Esophagus squamous epithelium (tissue), 5 donors: ENCODE measurements at regions not wholly inside any gene's neighbourhood (a gene's known extent, or its start where the extent isn't known, plus 50 kb on each side); places are given as distances from the start of the nearest gene placed in this dataset.
"Not testable (repeated sequence)": the region's sequence is repeated elsewhere in the genome, so short reads cannot be mapped to it uniquely, and the experiment has no call there.

ENCODE experiments used
- DNase-seq: peaks from one replicate; lab custom pipeline; 2025; lab: John Stamatoyannopoulos, UW
- H3K27ac ChIP-seq, 4 donors: fragments of 200-600 bp; sonication (generic); one replicate each; pipeline ENCODE4 v1.5.1; 2016 to 2019; ENCODE audit warnings: mild to moderate bottlenecking in 1 of 4
- H3K27me3 ChIP-seq, 4 donors: fragments of 200-600 bp; sonication (generic); 1 replicate in 3 of 4; 2 replicates in 1 of 4; pipeline versions ENCODE4 v1.5.1 to v1.6.0; 2017 to 2021; ENCODE audit warnings: antibody characterized with exemption in 1 of 4
- H3K36me3 ChIP-seq, 3 donors: fragments of 200-600 bp; sonication (generic); one replicate each; pipeline ENCODE4 v1.5.1; 2016 to 2019
- H3K4me1 ChIP-seq, 3 donors: fragments of 200-600 bp; sonication (generic); one replicate each; pipeline ENCODE4 v1.5.1; 2017 to 2019
- H3K4me3 ChIP-seq, 4 donors: fragments of 200-600 bp; sonication (generic); 1 replicate in 3 of 4; 2 replicates in 1 of 4; pipeline ENCODE4 v1.5.1; 2016 to 2019; ENCODE audit warnings: mild to moderate bottlenecking in 2 of 4, moderate library complexity in 1 of 4
- H3K9me3 ChIP-seq, 3 donors: fragments of 200-600 bp; sonication (generic); one replicate each; pipeline ENCODE4 v1.5.1; 2016 to 2019
- POLR2A ChIP-seq, 4 donors: fragments of 450-650 bp; IDR thresholded peaks; one replicate each; pipeline ENCODE4 v1.6.1; 2017; ENCODE audit warnings: antibody characterized with exemption in 4 of 4, mild to moderate bottlenecking in 4 of 4, moderate library complexity in 3 of 4
- WGBS, 2 donors: methylation state at CpG; one replicate each; pipeline ENCODE4 v1.1.5; 2018; 5-methylcytosine and 5-hydroxymethylcytosine counted together
- intact Hi-C: fragments of 100-400 bp; cut with DNase I; formaldehyde crosslinking; loops from one replicate; pipeline ENCODE4 v1.15.0; 2022
- TF ChIP-seq, protein P1 (sequence below), 6 experiments: fragments of 450-650 bp in 4 of 6; fragments of 200-600 bp in 2 of 6; sonication (generic) in 2 of 6; IDR thresholded peaks; one replicate each; pipeline ENCODE4 v1.5.1; 2016 to 2019; ENCODE audit warnings: antibody characterized with exemption in 6 of 6, mild to moderate bottlenecking in 4 of 6, moderate library complexity in 4 of 6
- donor health status: DM: yes; HTN: yes; CAD: no.

DNA sequence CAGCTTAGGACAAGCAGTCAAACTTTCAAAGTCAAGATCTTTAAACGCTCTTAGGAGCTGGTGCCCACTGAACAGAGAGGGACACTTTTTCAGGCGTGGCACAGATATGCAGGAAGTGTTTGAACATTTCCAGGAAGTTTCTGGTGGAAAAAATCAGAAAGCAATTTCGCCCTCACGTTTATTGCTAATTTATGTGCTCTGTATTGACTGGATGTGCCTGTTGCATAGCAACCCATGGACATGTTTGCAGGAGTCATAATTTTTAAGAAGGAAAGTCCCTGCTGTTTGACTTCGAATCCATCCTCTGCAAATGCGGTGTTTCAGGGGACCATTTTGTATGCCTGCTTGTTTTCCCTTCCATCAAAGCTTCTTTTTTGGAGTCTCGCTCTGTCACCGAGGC is 239.9 kb upstream of the IRF2BP2 start:
- WGBS, 2 donors = 64 to 72% methylated on average over 8 of the region's 8 CpGs
- intact Hi-C loops = no loop called here
- DNase-seq = no peak
- H3K4me3 ChIP-seq = no peak overlapping the region
- H3K4me1 ChIP-seq = peaks cover 0 to 14% (median 8%) of the 10 kb centered on the region in 3 donors
- TF ChIP-seq, protein P1, sequence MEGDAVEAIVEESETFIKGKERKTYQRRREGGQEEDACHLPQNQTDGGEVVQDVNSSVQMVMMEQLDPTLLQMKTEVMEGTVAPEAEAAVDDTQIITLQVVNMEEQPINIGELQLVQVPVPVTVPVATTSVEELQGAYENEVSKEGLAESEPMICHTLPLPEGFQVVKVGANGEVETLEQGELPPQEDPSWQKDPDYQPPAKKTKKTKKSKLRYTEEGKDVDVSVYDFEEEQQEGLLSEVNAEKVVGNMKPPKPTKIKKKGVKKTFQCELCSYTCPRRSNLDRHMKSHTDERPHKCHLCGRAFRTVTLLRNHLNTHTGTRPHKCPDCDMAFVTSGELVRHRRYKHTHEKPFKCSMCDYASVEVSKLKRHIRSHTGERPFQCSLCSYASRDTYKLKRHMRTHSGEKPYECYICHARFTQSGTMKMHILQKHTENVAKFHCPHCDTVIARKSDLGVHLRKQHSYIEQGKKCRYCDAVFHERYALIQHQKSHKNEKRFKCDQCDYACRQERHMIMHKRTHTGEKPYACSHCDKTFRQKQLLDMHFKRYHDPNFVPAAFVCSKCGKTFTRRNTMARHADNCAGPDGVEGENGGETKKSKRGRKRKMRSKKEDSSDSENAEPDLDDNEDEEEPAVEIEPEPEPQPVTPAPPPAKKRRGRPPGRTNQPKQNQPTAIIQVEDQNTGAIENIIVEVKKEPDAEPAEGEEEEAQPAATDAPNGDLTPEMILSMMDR (IDR thresholded peaks at IDR 0.05) = no peak
- no peak for TF ChIP-seq POLR2A (IDR thresholded peaks at IDR 0.05)
- H3K36me3 ChIP-seq = no peaks in the 10 kb centered on the region
- H3K9me3 ChIP-seq = no peaks in the 10 kb centered on the region
- H3K27ac ChIP-seq = no peak overlapping the region
- H3K27me3 ChIP-seq = no peaks in the 10 kb centered on the region

DNA sequence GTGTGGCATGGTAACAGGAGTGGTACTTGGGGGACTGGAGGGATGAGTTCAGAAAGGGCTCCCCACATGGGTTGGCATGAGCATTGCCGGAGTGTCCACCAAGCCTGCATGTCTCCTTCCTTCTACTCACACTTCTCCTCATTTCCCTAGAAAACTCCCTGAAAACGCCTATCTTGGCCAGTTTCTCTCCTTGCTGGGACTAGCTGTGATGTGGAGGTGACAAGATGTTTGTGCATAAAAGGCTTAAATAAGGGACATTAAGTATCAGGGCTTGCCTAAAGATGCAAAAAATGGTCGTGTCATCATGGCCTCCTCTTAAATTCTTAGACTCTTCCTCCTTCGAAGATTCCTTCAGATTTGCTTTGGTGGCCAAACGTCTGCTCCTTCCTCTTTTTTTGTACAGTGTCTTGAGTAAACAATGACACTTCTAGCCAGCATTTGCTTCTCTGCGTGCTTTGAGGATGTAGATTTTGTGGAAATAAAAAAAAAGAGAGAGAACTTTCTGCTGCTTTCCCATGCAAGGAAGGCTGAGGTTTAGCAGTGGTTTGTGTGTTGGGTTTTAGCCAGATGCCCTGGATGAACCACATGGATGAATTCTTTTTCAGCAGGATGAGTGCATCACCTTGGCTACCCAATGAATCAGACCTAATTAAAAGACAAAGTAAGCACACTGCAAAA is 239.1 kb upstream of the IRF2BP2 start:
- TF ChIP-seq POLR2A (IDR thresholded peaks at IDR 0.05) = no peak
- TF ChIP-seq, protein P1 (IDR thresholded peaks at IDR 0.05) = no peak
- no peak for DNase-seq
- Histone ChIP-seq H3K27ac (peak overlapping the region in 2 of 4 donors; percentile 14 to 31), H3K36me3 (no peaks in the 10 kb centered on the region), H3K4me3 (no peak overlapping the region), H3K9me3 (no peaks in the 10 kb centered on the region), H3K4me1 (peaks cover 0 to 14% (median 10%) of the 10 kb centered on the region in 3 donors), H3K27me3 (no peaks in the 10 kb centered on the region)
- WGBS, 2 donors = 52 to 54% methylated on average over 6 of the region's 6 CpGs
- intact Hi-C loops = no loop called here

DNA sequence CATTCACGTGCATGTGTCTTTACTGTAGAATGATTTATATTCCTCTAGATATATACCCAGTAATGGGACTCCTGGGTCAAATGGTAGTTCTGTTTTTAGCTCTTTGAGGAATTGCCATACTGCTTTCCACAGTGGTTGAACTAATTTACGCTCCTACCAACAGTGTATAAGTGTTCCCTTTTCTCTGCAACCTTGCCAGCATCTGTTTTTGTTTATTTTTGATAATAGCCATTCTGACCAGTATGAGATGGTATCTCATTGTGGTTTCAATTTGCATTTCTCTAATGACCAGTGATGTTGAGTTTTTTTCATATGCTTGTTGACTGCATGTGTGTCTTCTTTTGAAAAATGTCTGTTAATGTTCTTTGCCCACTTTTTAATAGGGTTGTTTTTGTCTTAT is 236.8 kb upstream of the IRF2BP2 start:
- 96 to 97% methylated on average over 2 of the region's 2 CpGs for WGBS, 2 donors

DNA sequence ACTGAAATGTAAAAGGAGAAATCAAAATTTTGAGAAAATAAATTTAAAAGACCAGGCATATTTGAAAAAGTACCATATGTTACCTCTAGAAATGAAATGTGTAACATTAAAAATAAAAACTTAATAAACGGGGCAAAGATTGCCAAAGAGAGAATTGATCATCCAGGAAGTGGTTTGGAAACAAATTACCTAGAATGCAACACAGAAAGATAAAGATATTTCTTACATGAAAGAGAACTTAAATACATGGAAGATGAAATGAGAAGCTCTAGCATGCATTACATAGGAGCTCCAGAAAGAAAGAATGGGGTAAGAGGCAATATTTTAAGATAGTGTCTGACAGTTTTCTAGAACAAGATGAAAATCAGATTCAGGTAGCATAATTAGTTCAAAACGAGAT is 235.9 kb upstream of the IRF2BP2 start:
- H3K27ac ChIP-seq = no peak overlapping the region
- no peaks in the 10 kb centered on the region for H3K36me3 ChIP-seq
- no peak overlapping the region for H3K4me3 ChIP-seq
- intact Hi-C loops = no loop called here
- no peaks in the 10 kb centered on the region for H3K9me3 ChIP-seq
- no peak for TF ChIP-seq POLR2A (IDR thresholded peaks at IDR 0.05)
- TF ChIP-seq, protein P1 (IDR thresholded peaks at IDR 0.05) = no peak
- H3K27me3 ChIP-seq = no peaks in the 10 kb centered on the region
- WGBS, 2 donors = 56 to 64% methylated on average over 2 of the region's 2 CpGs
- DNase-seq = no peak
- H3K4me1 ChIP-seq = peaks cover 3 to 12% (median 9%) of the 10 kb centered on the region in 3 donors

More for the DNA sequence above, 236.8 kb upstream of the IRF2BP2 start:
- intact Hi-C loops, H3K36me3 ChIP-seq, H3K27ac ChIP-seq, H3K4me3 ChIP-seq, H3K9me3 ChIP-seq, DNase-seq, H3K27me3 ChIP-seq: not testable (repeated sequence)
- peaks cover 3 to 17% (median 17%) of the 10 kb centered on the region in 3 donors for H3K4me1 ChIP-seq

DNA sequence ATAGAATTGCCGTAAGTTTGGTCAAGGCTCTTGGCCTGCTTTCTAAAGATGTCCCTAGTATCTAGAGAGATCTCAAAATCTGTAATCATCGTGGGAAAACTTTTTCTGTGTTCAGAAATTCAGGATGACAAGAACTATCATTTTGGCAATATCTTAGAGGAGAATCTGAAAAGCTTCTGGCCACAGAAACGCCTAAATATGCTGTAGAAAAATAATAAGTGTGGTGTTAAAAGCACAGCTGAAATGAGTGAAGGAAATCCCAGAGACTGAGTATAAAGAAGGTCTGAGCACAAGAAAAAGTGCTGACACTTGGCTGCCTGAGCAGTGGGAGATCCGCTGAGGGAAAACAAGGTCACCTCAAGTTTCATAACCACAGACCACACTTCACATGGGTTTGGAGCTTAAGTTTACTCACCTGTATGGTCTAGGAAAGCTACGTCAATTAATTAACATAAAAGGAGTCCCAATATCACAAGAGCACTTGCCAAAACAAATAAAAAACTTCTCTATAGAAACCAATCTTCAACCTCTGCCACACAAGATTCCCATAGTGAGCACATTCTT is 235.2 kb upstream of the IRF2BP2 start:
- H3K27ac ChIP-seq = no peak overlapping the region
- TF ChIP-seq, protein P1 (IDR thresholded peaks at IDR 0.05) = no peak
- no peak for TF ChIP-seq POLR2A (IDR thresholded peaks at IDR 0.05)
- no peaks in the 10 kb centered on the region for H3K36me3 ChIP-seq
- no peak for DNase-seq
- no peak overlapping the region for H3K4me3 ChIP-seq
- no peaks in the 10 kb centered on the region for H3K9me3 ChIP-seq
- no peaks in the 10 kb centered on the region for H3K27me3 ChIP-seq
- intact Hi-C loops = no loop called here
- WGBS, 2 donors = 63 to 71% methylated on average over 5 of the region's 5 CpGs
- H3K4me1 ChIP-seq = peaks cover 3 to 12% (median 9%) of the 10 kb centered on the region in 3 donors
